IPS-18c (cell line): ENCODE measurements at regions not wholly inside any gene's neighbourhood (a gene's known extent, or its start where the extent isn't known, plus 50 kb on each side); places are given as distances from the start of the nearest gene placed in this dataset.
"Not testable (repeated sequence)": the region's sequence is repeated elsewhere in the genome, so short reads cannot be mapped to it uniquely, and the experiment has no call there.

Experiments used
- H3K4me3 ChIP-seq: 2 replicates; pipeline ENCODE4 v1.7.0; 2013; ENCODE audit warnings: low read depth, mild to moderate bottlenecking, low read length, moderate library complexity; ENCODE audit not compliant: insufficient read depth
- H3K9me3 ChIP-seq: one replicate; pipeline ENCODE4 v1.6.1; 2013; ENCODE audit warnings: mild to moderate bottlenecking, low read length, moderate library complexity; ENCODE audit not compliant: control insufficient read depth, insufficient read depth

- H3K9me3 ChIP-seq: peaks cover 7% of the 10 kb centered on the region
- no peak overlapping the region for H3K4me3 ChIP-seq
Measured at GRCh38 chr13:80513196-80513595, 172.3 kb upstream of the SPRY2 start.

- H3K9me3 ChIP-seq: no peaks in the 10 kb centered on the region
- H3K4me3 ChIP-seq: no peak overlapping the region
Measured at GRCh38 chr13:80510686-80511085, 169.8 kb upstream of the SPRY2 start.

GRCh38 chr13:80509264-80509663, 168.3 kb upstream of the SPRY2 start:
- H3K9me3 ChIP-seq: no peaks in the 10 kb centered on the region
- H3K4me3 ChIP-seq: no peak overlapping the region

DNA sequence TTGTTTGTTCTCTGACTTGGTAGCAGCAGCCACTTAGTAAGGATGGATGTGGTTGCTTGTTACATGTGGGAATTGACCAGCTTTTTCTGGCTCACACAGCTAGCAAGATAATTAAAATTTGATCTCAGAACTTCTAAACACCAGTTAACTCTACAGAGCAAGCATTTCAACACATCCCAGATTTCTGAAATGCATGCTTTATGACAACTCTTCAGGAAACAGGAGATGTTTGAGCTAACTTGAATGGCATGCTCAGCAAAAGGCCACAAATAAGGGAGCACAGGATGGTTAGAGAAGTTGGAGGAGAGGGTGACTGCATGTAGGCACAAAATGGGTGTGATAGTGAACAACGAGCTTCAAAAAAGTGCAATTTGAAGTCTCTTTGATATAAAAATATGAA, 167.1 kb upstream of the SPRY2 start:
- Histone ChIP-seq H3K4me3 (no peak overlapping the region), H3K9me3 (no peaks in the 10 kb centered on the region)

DNA sequence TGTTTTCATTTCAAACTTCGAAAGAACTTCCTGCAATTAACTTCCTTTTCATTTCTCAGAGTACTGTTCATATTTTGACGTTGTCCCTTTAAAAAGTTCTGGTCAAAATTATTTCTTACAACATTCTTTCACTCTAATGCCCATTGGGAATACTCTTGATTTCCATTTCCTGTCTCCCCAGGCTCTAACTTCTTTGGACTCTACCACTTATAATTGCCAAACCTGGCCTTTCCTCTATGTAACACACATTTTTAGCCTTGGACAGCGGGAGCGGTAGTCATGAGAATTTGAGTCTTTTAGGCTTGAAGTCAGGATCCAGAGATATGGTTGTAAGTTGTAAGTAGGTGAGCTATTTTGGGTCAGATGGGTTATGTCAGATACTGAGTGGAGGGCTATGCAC, 163.5 kb upstream of the SPRY2 start:
- Histone ChIP-seq H3K9me3 (no peaks in the 10 kb centered on the region), H3K4me3 (no peak overlapping the region)

- Histone ChIP-seq H3K4me3 (no peak overlapping the region), H3K9me3 (no peaks in the 10 kb centered on the region)
Measured at GRCh38 chr13:80502359-80502758, 161.4 kb upstream of the SPRY2 start.

DNA sequence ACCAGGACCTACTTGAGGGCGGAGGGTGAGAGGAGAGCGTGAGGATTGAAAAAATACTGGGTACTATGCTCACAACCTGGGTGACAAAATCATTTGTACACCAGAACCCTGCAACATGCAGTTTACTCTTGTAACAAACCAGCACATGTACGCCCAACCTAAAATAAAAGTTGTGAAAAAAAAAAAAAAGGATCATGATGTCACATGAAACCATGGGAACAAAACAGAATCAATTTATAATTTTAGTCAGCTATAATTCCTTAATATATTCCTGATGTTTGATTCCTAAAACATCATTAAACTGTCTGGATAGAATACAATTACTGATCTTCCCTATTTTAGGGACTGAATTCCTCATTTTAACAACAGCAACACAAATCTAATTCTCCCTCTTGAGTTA, 160.6 kb upstream of the SPRY2 start:
- Histone ChIP-seq H3K4me3 (no peak overlapping the region), H3K9me3 (no peaks in the 10 kb centered on the region)

GRCh38 chr13:80499536-80500290, 158.8 kb upstream of the SPRY2 start:
- Histone ChIP-seq H3K9me3 (no peaks in the 10 kb centered on the region), H3K4me3 (no peak overlapping the region)

DNA sequence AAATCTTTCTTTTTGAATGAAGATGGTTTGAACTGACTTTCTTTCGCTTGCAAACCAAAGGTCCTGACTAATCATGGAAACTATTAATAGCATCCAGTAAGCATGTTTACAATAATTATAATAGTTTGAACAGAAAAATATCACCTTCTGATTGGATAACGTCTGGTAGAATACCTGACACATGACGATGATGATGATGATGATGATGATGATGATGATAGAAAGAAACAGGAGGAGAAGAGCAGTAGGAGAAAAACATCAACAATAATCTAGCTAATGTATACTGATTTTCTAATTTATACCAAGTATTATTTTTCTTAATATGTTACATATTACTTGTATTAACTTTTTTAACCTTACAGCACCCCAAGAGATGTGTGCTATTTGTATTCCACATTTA, 157.5 kb upstream of the SPRY2 start:
- Histone ChIP-seq H3K9me3 (no peaks in the 10 kb centered on the region), H3K4me3 (no peak overlapping the region)

GRCh38 chr13:80497978-80498377, 157.1 kb upstream of the SPRY2 start:
- H3K4me3 ChIP-seq: no peak overlapping the region
- H3K9me3 ChIP-seq: no peaks in the 10 kb centered on the region

DNA sequence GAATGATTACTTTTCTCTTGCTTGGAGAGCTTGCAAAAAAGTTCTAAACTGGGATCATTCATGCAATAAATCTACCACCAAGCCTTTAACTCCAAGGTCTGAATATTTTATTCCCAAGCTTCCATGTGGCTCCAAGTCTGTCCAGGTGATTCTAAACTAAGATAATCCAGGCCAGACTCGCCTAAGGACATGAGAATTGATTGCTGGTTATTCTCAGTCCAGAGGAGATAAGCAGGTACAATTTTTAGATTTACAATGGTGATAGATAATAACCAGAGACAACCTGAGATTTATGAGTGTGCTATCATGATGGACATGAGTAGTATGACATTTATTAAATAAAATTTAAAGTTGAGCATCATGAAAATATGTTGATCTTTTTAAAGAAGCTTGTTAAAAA, 156.5 kb upstream of the SPRY2 start:
- no peak overlapping the region for H3K4me3 ChIP-seq
- no peaks in the 10 kb centered on the region for H3K9me3 ChIP-seq

DNA sequence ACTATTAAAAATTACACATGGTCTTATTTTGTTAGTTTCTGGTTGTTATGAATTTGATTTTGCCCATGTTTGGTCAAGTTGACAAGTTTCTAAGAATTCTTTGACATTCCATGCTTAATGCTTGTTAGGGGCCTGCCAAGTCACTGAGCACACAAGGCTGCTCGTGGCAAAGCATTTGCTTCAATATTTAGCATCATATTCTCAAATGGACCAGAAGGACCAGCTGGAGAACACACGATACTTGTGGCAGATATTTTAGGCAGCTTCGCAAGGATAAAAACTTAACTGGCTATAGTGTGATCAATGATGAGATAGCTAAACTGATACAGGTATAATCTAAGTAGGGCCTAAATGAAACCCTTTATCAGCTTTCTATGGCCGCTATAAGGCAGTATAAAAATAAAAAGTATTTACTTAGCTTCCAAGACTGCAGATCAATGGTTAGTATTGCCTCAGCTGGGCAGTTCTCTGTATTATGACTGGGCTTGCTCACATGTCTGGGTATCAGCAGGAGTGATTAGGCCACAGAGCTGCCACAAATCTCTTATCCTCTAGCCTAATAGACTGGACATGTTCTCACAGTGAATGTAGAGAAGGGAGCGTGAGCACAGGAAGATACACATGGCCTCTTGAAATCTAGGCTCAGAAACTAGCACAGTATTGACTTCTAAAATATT, 155.9 kb upstream of the SPRY2 start:
- H3K4me3 ChIP-seq: no peak overlapping the region
- H3K9me3 ChIP-seq: no peaks in the 10 kb centered on the region

GRCh38 chr13:80490491-80490943, 149.6 kb upstream of the SPRY2 start:
- not testable (repeated sequence) for H3K9me3 ChIP-seq, H3K4me3 ChIP-seq

DNA sequence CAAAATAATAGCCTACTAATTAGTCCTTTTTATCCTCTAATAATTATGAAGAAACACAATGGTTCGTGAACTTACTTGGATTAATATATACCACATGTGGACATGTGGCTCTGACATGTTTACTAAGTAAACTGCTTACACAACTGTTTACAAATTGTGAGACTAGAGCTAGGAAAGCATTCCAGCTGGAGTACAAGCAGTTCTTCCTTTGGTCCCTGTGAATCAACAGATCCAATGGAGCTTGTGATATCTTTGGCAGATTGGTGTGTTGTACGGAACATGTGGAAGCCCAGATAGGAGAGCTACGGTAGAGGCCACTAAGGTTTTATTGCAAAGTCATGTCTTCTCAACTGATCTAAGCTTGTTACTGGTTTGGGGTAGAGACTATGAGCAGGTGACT, 145.5 kb upstream of the SPRY2 start:
- H3K9me3 ChIP-seq: peaks cover 4% of the 10 kb centered on the region
- H3K4me3 ChIP-seq: no peak overlapping the region

- H3K4me3 ChIP-seq: no peak overlapping the region
- no peaks in the 10 kb centered on the region for H3K9me3 ChIP-seq
Measured at GRCh38 chr13:80483157-80483556, 142.2 kb upstream of the SPRY2 start.

DNA sequence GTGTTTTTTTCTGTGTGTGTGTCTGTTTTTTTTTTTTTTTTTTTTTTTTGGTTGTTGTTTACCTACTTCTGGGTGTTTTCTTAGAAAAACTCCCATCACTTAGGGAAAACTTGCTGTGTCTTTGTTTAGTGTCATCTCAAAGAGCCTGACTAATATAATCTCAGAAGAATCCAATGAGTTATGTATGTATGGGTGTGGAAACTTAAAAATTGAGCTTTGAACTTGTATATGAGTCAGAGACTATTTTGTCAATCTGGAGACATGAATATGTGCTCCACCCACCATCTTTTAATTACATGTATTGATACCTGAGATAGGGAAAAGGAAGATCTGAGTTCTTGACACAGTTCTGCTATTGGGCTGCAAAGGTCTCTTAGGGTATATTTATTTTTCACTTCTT, 140.7 kb upstream of the SPRY2 start:
- no peaks in the 10 kb centered on the region for H3K9me3 ChIP-seq
- H3K4me3 ChIP-seq: no peak overlapping the region

- Histone ChIP-seq H3K4me3 (no peak overlapping the region), H3K9me3 (no peaks in the 10 kb centered on the region)
Measured at GRCh38 chr13:80477661-80478443, 136.9 kb upstream of the SPRY2 start.

GRCh38 chr13:80476953-80477352, 136.0 kb upstream of the SPRY2 start:
- Histone ChIP-seq H3K9me3 (no peaks in the 10 kb centered on the region), H3K4me3 (no peak overlapping the region)
